GM21717 (cell line): ENCODE measurements at regions not wholly inside any gene's neighbourhood (a gene's known extent, or its start where the extent isn't known, plus 50 kb on each side); places are given as distances from the start of the nearest gene placed in this dataset.
"Not testable (repeated sequence)": the region's sequence is repeated elsewhere in the genome, so short reads cannot be mapped to it uniquely, and the experiment has no call there.

Experiments used
- ATAC-seq: cut with Tn5 transposase; IDR thresholded peaks from one replicate; pipeline ENCODE4 v1.9.1; 2021; ENCODE audit warnings: mild to moderate bottlenecking, moderate library complexity; ENCODE audit not compliant: unreplicated experiment

DNA sequence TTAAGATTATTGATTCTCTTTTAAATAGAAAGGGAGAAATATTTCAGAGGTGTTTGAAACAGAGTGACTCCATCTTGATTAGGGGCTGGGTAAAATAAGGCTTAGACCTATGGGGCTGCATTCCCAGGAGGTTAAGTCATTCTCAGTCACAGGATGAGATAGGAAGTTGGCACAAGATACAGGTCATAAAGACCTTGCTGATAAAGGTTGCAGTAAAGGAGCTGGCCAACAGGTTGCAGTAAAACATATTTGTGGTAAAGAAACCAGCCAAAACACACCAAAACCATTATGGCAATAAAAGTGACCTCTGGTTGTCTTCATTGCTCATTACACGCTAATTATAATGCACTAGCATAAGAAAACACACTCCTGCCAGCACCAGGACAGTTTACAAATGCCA, 165.0 kb downstream of the SPIN4 start:
- ATAC-seq, result no peak

DNA sequence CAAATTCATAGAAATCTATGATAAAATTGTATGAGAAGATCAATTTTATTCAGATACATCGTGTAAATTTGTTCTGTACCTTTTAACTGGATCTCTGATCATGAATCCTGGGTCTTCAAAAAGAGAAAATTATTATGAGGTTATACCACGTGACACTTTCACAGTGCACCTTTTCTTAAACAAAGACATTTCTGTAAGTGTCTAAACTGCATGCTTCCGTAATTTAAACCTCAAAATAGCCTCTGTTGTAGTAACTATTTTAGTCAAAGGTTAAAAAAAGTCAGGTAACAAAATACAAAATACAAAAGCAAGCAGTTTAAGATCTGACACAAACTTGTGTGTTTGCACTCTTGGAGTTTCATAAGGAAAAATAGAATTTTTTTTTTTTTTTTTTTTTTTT, 171.3 kb downstream of the SPIN4 start:
- ATAC-seq, result not testable (repeated sequence)

DNA sequence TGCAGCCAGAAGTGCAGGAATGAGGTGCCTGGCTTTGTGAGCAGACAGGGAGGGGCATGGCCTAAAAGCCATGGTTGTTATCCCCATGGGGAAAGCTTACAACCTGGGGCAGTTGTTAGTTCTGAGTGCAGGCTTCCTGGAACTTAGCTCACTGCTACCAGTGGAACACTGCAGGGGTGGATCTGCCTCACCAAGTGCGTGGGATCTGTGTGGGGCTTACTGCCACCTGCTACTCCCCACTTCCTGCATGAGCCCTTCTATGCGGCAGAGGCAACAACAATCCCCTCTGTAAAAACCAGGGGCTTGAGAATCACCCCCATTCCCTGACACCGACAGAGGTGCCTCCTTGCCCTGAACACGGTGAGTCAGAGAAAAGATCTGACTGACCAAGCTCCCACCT, 174.6 kb downstream of the SPIN4 start:
- not testable (repeated sequence) for ATAC-seq

DNA sequence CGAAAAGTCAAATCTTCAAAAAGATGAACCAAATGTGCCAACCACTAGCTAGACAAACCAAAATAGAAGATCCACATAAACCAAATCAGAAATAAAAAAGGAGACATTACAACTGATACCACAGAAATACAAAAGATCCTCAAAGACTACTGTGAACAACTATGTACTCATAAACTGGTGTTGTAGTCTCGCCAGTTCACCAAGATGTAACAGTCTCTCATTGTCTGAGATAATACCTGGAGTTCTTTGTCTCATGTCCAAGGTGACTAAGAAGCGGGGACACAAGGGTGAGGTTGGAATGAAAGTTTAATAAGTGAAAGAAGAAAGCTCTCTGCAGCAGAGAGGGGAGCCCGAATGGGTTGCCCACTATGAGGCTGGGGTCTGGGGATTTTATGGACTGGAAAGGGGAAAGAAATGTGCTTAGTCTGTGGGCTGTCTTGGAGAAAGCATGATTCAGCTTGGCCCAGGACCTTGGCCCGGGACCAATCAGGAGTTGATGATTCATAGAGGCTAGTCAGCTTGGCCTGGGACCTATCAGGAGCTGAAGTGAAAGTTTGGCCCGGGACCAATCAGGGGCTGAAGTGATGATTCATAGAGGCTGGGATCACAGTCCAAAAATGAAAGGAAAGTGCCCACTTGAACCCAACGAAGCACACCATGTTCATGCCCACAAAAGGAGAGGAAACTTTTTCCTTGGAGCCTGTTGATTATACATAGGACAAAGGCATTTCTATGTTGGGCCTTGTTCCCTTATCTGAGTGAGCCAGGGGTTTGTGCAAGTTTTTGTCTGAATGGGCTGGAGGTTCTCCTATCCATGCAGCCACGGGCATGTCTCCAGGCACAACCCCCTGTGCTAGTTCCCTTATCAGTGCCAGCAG, 177.1 kb downstream of the SPIN4 start:
- not testable (repeated sequence) for ATAC-seq

DNA sequence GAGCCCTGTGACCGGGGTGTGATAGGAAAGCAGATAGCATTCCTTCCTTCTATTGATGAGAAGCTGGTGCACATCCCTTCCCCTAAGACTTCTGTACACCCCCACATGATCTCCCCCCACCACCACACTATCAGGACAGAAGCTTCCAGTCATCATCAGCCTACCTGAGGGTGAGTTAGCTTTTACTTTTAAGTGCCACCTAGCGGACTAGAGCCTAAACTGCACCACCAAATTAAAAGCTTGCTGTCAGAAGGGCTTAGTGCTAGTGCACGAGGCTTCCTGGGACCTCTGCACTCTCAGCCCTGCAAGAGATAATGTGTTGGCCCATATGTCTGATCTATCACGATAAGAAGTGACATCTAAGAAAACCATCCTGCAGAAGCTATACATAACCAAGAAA, 181.7 kb downstream of the SPIN4 start:
- not testable (repeated sequence) for ATAC-seq

DNA sequence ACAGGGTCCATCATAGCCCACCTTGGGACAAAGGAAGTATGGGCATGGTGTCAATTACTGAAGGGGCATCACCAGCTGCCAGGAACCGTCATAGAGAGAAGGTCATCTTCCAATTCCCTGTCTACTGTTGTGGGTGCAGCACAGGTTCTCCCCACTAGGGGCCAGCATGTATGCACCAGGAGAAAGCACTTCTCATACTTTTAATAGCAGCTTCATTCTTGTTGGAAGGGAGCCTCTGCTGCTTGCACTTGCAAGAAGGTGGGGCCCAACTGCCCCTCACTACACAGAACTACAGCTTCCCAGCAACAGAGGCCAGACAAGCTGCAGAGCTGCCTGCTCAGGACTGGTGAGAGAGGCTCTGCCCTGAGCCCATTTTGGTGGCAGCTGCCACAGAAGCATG, 182.2 kb downstream of the SPIN4 start:
- ATAC-seq, result not testable (repeated sequence)

DNA sequence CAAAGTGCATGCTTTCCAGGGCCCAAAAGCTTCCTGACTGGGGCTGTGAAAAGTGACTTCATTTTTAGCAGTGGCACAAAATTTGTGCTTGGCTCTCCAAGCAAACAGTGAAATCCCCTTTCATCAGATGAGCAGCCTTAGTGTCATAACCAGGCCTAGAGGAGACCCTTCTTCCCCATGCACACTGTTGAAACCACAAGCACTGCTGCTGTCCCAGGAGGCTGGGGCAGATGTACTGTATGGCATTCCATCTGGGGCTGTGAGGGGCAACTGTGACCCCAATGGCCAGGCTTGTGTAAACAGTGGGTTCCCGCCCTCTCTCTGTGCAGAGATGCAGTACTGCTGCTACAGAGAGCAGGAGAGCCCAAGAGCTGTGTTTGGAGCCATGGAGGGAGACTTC, 184.1 kb downstream of the SPIN4 start:
- not testable (repeated sequence) for ATAC-seq

DNA sequence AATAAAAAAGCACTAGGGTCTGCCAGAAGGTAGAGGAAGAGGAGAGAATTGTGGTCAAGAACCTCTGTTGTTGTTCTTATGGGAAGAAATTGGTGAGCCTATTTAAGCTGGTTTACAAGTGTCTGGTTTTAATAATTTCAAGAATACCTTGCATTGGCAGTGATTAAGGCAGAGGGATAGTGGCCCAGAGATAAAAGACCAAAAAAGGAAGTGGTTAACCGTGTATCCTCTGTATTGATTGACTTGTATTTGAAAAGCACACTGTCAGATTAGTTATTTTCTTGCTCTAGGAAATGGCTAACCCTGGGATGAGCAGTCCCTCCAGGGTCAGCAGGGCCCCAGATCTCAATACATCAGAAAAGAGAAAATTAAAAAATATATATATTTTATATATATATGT, 190.1 kb downstream of the SPIN4 start:
- ATAC-seq, result not testable (repeated sequence)

DNA sequence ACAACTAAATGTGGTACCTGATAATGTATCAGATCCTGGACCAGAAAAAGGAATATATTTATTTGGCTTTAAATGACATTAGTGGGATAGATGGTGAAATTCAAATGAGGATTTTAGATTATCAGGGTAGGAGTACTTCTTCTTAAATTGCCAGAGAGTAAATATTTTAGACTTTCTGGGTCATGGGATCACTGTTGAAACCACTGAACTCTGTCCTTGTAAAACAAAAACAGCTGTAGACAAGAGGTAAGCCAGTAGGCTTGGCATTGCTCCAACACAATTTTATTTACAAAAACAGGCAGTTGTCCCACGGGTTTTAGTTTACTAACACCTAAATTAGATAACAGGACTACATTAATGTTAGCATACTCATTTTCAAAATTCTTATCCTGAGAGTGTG, 190.8 kb downstream of the SPIN4 start:
- not testable (repeated sequence) for ATAC-seq

DNA sequence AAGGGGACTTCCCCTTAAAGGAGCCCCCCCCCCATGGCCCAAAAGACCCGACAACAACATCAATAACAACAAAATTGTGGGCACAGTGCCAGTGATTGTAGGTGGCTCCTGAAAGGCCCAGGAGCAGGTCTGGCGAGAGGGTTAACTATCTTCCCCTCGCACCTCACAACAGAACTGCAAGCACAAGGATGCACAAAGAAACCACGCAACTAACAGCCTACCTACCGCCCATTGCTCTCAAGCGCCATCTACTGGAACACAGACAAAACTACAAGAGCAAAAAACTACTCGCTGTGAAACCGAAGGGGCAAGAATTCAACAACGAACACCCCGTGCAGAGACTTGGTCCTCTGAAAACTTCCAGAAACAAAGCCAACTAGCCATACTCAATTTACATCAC, 205.6 kb downstream of the SPIN4 start:
- not testable (repeated sequence) for ATAC-seq

DNA sequence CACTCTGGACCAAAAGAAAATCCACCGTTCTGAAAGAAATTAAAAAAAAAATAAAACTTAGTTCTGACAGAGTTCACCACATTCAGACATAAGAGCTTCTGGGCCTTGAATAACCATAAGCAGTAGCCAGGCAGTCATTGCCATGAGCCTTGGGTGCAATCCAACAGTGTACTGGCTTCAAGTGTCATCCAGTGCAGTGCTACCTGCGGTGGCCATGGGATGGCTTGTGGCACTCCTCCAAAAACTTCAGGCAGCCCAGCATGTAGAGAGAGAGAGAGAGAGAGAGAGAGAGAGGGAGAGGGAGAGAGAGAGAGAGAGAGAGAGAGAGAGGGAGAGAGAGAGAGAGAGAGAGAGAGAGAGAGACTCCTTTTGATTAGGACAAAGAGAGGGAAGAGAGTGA, 208.5 kb downstream of the SPIN4 start:
- not testable (repeated sequence) for ATAC-seq

DNA sequence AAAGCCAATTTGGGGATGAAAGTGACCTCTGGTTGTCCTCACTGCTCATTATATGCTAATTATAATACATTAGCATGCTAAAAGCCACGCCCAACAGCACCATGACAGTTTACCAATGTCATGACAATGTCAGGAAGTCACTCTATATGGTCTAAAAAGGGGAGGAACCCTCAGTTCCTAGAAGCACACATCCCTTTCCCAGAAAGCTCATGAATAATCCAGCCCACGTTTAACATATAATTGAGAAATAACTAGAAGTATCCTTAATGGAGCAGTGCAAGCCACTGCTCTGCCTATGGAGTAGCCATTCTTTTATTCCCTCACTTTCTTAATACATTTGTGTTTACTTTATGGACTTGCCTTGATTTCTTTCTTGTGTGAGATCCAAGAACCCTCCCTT, 215.3 kb downstream of the SPIN4 start:
- not testable (repeated sequence) for ATAC-seq

DNA sequence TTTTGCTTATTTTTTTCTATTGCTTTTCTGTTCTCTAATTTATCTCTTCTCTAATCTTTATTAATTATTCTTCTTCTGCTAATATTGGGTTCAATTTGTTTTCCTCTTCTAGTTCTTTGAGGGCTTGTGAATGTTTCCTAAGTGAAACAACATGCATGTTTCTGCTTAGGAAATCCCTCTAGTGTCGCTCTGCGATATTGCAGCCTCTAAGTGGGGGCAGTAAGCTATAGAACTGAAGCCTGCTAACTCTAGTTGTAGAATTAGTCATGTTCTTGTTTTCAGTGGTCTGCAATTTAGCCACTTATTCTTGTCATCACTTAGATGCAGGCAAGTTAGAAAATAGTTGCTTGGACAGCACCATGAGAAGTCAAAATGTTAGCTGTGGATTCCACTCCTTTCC, 222.6 kb downstream of the SPIN4 start:
- ATAC-seq, result peak; percentile 78

DNA sequence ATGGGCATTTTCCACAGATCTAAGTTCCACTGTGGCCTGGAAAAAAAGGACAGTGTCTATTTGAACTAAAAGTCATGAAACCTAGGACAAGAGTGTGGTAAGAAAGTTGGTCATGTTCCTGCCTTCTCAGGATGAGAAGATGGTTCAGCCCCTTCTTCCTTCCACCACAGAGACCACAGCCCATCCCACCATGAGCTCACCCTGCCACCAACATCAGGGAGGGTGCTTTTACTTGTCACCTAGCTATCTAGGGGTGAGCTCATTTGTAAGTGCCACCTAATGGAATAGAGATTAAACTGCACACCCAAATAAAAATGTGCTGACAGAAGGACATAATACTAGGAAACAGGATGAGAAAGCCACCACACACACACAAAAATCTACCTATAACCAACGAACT, 235.9 kb downstream of the SPIN4 start:
- no peak for ATAC-seq

DNA sequence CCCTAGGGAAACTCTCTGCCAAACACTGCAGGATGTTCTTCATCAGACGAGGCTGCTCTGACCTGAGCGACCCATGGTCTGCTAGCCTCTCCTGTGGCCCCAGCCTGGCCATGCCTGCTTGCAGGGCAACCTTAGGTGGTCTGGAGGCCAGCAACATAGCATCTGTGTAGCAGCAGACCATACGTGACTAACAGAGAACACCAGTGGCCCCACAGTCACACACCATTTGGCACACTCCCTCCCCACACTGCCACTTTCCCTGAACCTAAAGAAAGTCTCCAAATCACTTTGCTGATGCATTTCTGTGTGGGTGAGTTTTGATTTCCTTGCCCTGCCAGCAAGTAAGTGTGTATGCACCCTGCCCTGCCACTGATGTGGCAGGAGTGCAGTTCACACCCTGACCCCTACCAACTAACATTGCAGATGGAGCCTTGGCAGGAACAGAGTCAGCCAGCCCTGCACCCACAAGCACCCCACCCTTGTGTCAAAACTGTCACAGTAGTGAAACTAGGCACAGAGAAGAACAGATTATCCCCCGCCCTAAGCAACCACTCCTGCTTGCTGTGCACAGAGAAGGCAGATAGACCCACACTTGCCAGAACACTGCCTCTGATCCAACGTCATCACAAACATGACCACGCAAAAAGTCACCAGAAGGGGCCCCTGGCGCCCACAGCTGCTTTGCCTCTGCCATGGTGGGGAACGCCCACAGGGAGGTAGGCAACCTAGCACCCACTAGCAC, 249.1 kb downstream of the SPIN4 start:
- ATAC-seq, result no peak

DNA sequence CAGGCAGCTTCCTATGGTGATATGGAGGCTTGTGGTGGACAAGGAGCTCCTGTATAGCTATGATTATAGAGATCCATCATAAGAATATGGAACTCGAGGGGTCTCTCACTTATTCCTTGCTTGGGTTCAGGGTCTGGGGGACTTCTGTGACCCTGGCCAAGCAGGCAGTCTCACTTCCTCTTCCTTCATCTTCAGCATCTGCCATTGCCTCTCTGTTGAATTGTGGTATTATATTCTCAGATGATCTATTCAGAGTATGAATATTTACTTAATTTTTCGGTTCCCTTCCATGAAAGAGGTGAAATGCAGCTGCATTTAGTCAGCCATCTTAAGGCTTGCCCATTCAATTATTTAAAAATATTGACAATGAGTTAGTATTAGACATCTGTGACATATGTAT, 292.9 kb downstream of the SPIN4 start:
- no peak for ATAC-seq

DNA sequence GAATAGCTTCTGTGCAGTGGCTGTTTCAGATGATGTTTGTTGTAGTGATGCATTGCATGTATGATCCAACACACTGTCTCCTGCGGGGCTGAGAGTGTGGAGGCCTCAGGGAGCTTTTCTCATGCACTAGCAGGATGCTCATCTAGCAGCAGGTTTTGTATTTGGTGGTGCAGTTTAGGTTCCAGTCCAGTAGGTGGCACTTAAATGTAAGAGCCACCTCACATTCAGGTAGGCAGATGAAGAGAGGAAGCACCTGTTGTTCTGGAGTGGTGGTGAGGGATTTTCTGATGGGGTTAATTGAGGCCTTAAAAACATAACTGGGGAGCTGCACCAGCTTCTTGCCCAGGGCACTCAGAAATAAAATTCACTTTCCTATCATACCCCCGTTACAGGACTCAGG, 300.9 kb downstream of the SPIN4 start:
- ATAC-seq, result no peak

DNA sequence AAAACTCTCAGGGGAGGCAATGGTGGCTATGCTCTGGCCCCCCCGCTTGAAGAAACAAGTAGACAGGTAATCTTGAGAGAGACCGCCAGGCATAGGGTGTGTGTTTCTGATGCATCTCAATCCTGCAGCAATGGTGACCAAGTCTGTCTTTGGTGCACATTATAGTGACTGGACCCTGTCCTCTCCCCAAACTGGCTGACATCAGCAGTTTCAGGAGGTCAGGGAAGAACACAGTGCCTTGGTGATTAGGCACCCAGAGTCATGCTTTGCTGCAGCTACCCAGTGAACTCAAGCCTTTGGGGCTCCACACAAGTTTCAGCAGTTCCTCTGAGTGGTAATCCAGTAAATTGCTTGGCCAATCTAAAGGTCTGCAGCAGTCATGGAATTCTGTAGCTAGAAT, 318.3 kb downstream of the SPIN4 start:
- ATAC-seq, result no peak

DNA sequence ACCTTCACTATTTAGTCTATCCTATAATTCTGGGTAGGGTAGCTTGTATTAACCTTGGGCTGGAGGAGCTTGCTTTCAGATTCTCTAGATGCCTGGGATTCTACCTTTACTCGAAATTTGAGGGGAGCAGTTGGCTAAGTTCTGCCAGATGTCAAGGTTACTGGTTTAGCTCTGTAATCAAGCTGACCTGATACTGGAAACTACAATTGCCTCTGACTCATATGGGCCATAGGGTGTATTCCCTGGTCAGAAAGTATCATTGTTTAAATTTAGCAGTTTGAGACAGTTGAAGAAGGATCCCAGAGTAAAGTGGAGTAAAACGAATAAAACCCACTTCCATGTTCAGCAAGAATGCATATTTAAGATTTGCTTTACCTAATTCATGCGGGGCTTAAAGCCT, 337.6 kb downstream of the SPIN4 start:
- ATAC-seq, result no peak

DNA sequence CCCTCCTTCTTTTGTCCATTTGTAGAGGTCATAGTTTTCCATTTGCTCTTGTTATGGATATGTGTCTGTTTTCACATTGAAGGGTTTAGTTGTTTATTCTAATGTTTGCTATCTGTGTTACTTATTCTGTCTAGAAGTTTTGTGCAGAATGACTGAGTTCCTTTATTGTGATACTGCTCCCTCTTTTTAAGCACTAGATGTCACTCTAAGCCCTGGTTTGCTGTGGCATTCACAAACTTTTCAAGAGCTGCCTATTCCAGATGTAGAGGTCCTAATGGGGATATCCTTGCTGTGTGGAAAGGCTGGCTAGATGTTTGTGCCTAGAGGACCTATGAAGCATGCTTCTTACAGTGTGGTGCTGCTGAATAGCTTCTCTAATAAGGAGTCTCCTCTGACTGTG, 338.6 kb downstream of the SPIN4 start:
- ATAC-seq, result no peak

DNA sequence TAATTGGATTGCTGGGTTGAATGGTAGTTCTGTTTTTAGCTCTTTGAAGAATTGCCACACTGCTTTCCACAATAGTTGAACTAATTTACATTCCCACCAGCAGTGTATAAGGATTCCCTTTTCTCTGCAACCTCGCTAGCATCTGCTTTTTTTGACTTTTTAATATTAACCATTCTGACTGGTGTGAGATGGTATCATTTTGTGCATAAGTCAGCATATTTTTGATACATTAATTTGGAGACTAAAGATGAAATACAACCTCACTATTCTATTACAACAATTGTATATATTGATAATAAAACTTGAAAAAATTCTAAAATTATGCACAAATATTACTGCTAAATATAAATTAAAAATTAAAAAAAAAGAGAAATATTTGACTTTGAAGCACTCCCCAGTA, 350.9 kb downstream of the SPIN4 start:
- not testable (repeated sequence) for ATAC-seq
